B cell (primary cell): ENCODE measurements at regions not wholly inside any gene's neighbourhood (a gene's known extent, or its start where the extent isn't known, plus 50 kb on each side); places are given as distances from the start of the nearest gene placed in this dataset.

Experiments used
- ATAC-seq: fragments of 200-7000 bp; cut with Tn5 transposase; one replicate; pipeline ENCODE4 v1.10.0; 2021; ENCODE audit warnings: low read depth, mild to moderate bottlenecking, moderate number of reproducible peaks, moderate library complexity
- CTCF ChIA-PET: fragments of 350-600 bp; sonication (Branson Sonifier 250); formaldehyde crosslinking; loops from one replicate; lab custom pipeline; 2021; ENCODE audit warnings: antibody characterized with exemption, inconsistent platforms; lab: Charles Lee
- POLR2A ChIA-PET: fragments of 350-600 bp; sonication (Branson Sonifier 250); formaldehyde crosslinking; loops from one replicate; lab custom pipeline; 2021; ENCODE audit warnings: antibody characterized with exemption; lab: Charles Lee
- DNase-seq: peaks from one replicate; pipeline ENCODE4 v3.0.0; 2013
- H2AFZ ChIP-seq: 2 replicates; pipeline ENCODE4 v1.6.1; 2012; ENCODE audit warnings: mild to moderate bottlenecking, low read depth, low read length; ENCODE audit not compliant: insufficient read depth, poor library complexity, severe bottlenecking
- H3K27ac ChIP-seq, 2 donors: 1 replicate in 1 of 2; 2 replicates in 1 of 2; pipeline ENCODE4 v1.5.1; 2012 to 2013; ENCODE audit warnings: low read length in 2 of 2, mild to moderate bottlenecking in 2 of 2, moderate library complexity in 1 of 2
- H3K27me3 ChIP-seq, 4 experiments: fragments of 200-600 bp in 1 of 4; sonication (generic) in 1 of 4; replicated peaks in 1 of 4; 1 replicate in 2 of 4; 2 replicates in 2 of 4; pipeline versions ENCODE4 v1.6.1 to v1.7.0; 2013 to 2016; ENCODE audit warnings: low read length in 3 of 4, mild to moderate bottlenecking in 2 of 4, mixed read lengths in 1 of 4, moderate library complexity in 1 of 4; ENCODE audit not compliant: insufficient read depth in 4 of 4, control insufficient read depth in 3 of 4; ENCODE audit errors: control extremely low read depth in 1 of 4
- H3K36me3 ChIP-seq, 2 experiments: replicated peaks in 1 of 2; 1 replicate in 1 of 2; 2 replicates in 1 of 2; pipeline versions ENCODE4 v1.6.1 to v1.7.1; 2013; ENCODE audit warnings: low read length in 1 of 2; ENCODE audit not compliant: insufficient read depth in 2 of 2, control insufficient read depth in 1 of 2; ENCODE audit errors: control extremely low read depth in 1 of 2, extremely low read depth in 1 of 2
- H3K4me1 ChIP-seq, 2 donors: fragments of 200-600 bp in 1 of 2; sonication (generic) in 1 of 2; 1 replicate in 1 of 2; 2 replicates in 1 of 2; pipeline versions ENCODE4 v1.5.1 to v1.6.1; 2013 to 2017; ENCODE audit warnings: low read length in 2 of 2; ENCODE audit not compliant: control insufficient read depth in 2 of 2, insufficient read depth in 2 of 2
- H3K4me2 ChIP-seq: replicated peaks from 2 replicates; pipeline ENCODE3; 2012; ENCODE audit warnings: mild to moderate bottlenecking, low read depth, low read length; ENCODE audit not compliant: poor library complexity, severe bottlenecking
- H3K4me3 ChIP-seq, 5 experiments: fragments of 200-600 bp in 1 of 5; sonication (generic) in 1 of 5; 1 replicate in 3 of 5; 2 replicates in 2 of 5; pipeline versions ENCODE4 v1.5.1 to v1.7.0; 2011 to 2016; ENCODE audit warnings: low read length in 4 of 5, mild to moderate bottlenecking in 4 of 5, low read depth in 2 of 5, control low read depth in 1 of 5, moderate library complexity in 1 of 5; ENCODE audit not compliant: insufficient read depth in 1 of 5; ENCODE audit errors: control extremely low read depth in 1 of 5, extremely low read depth in 1 of 5
- H3K79me2 ChIP-seq: fragments of 200-600 bp; sonication (generic); one replicate; pipeline ENCODE4 v1.6.0; 2016; ENCODE audit warnings: low read length; ENCODE audit not compliant: control insufficient read depth, insufficient read depth
- H3K9ac ChIP-seq: fragments of 200-600 bp; sonication (generic); 2 replicates; pipeline ENCODE4 v1.6.1; 2017; ENCODE audit warnings: mild to moderate bottlenecking, low read length, moderate library complexity
- H3K9me3 ChIP-seq, 3 donors: one replicate each; pipeline versions ENCODE4 v1.6.1 to v1.7.1; 2013; ENCODE audit warnings: low read length in 2 of 3; ENCODE audit not compliant: control insufficient read depth in 2 of 3, insufficient read depth in 1 of 3; ENCODE audit errors: control extremely low read depth in 1 of 3
- H4K20me1 ChIP-seq: 2 replicates; pipeline ENCODE4 v1.6.0; 2012; ENCODE audit warnings: mild to moderate bottlenecking, low read length; ENCODE audit not compliant: insufficient read depth, control insufficient read depth, poor library complexity, severe bottlenecking
- H3K27ac Mint-ChIP-seq: one replicate; pipeline ENCODE4 v1.8.0; 2021; ENCODE audit warnings: mixed read lengths
- H3K27me3 Mint-ChIP-seq: one replicate; pipeline ENCODE4 v1.8.0; 2021; ENCODE audit warnings: mixed read lengths
- H3K4me1 Mint-ChIP-seq: one replicate; pipeline ENCODE4 v1.8.0; 2021; ENCODE audit warnings: mixed read lengths
- H3K4me3 Mint-ChIP-seq: one replicate; pipeline ENCODE4 v1.8.0; 2021; ENCODE audit warnings: mixed read lengths
- H3K9me3 Mint-ChIP-seq: one replicate; pipeline ENCODE4 v1.8.0; 2022; ENCODE audit warnings: mixed read lengths; ENCODE audit not compliant: insufficient read depth
- EZH2 ChIP-seq: IDR thresholded peaks from 2 replicates; pipeline ENCODE4 v1.6.1; 2012; ENCODE audit warnings: borderline replicate concordance, low read depth, mild to moderate bottlenecking, moderate library complexity, low read length; ENCODE audit not compliant: insufficient read depth, poor library complexity, severe bottlenecking
- WGBS: methylation state at CpG from one replicate; pipeline ENCODE4 v1.1.5; 2013; ENCODE audit warnings: missing lambda C conversion rate; ENCODE audit not compliant: insufficient coverage; 5-methylcytosine and 5-hydroxymethylcytosine counted together
- intact Hi-C: fragments of 100-400 bp; cut with micrococcal nuclease; formaldehyde crosslinking; loops from one replicate; pipeline ENCODE4 v1.10.0; 2022
- TF ChIP-seq, protein P1 (sequence below): fragments of 200-600 bp; IDR thresholded peaks from one replicate; pipeline ENCODE4 v1.8.0; 2022; ENCODE audit warnings: antibody characterized with exemption, mild to moderate bottlenecking

DNA sequence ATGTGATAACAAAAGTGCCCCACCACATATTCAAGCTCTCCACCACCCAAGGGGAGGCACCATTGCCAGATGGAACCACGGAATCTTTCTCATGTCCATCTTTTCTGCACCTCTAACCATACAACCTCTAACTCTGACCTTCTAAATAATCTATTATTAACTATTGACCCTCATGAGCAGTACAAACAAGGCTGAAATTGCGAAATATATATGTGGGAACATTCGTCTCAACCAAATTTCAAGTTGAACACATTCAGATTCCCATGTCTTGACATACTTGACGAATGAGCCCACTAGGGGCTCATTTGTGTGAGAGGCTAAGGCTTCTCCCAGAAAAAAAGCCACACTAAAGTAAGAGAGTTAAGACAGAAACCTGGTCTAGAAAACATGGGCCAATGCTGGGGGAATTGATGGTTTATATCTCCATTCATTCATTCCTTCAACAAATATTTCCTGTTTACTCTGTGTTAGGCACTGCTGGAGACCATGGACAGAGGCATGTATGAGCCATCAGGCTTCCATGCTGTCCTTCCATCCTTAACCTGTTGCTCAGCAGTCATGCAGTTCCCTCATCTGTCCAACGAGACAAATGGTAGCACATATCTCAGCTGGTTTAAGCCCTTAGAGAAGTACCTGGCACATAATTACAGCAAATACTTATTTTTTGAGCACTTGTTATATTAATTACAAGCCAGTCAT lies 130.4 kb downstream of the ESM1 start:
- ChIA-PET POLR2A (no interaction called here), CTCF (interaction anchor here (1.2 kb wide), 1 partner anchor 10 kb away, joined by 4 read pairs; no protein-coding TSS in a partner anchor)
- peaks cover 39% of the 10 kb centered on the region for H3K27me3 Mint-ChIP-seq
- H3K27ac Mint-ChIP-seq: no peak overlapping the region
- Histone ChIP-seq H2AFZ (no peak overlapping the region), H3K4me2 (no peak overlapping the region), H3K27ac (no peak overlapping the region), H3K4me3 (no peak overlapping the region), H3K4me1 (no peaks in the 10 kb centered on the region), H4K20me1 (no peaks in the 10 kb centered on the region), H3K27me3 (peaks cover 0 to 8% (median 7%) of the 10 kb centered on the region in 4 experiments), H3K9ac (no peak overlapping the region), H3K36me3 (no peaks in the 10 kb centered on the region), H3K9me3 (peaks cover 2 to 19% (median 9%) of the 10 kb centered on the region in 3 donors), H3K79me2 (no peaks in the 10 kb centered on the region)
- WGBS: 40% methylated on average over 1 of the region's 5 CpGs
- ATAC-seq: no peak
- TF ChIP-seq EZH2: no peak
- peaks cover 21% of the 10 kb centered on the region for H3K9me3 Mint-ChIP-seq
- H3K4me1 Mint-ChIP-seq: no peaks in the 10 kb centered on the region
- no peak for DNase-seq
- intact Hi-C loops: no loop called here
- no peak overlapping the region for H3K4me3 Mint-ChIP-seq

GRCh38 chr5:54852007-54852406 lies 133.4 kb downstream of the ESM1 start:
- intact Hi-C loops: no loop called here
- Mint-ChIP-seq H3K9me3 (peaks cover 6% of the 10 kb centered on the region), H3K4me3 (no peak overlapping the region), H3K27me3 (peaks cover 37% of the 10 kb centered on the region), H3K27ac (no peak overlapping the region), H3K4me1 (no peaks in the 10 kb centered on the region)
- Histone ChIP-seq H3K79me2 (no peaks in the 10 kb centered on the region), H3K36me3 (no peaks in the 10 kb centered on the region), H3K4me2 (no peak overlapping the region), H4K20me1 (no peaks in the 10 kb centered on the region), H3K9ac (no peak overlapping the region), H3K27ac (no peak overlapping the region), H3K4me3 (no peak overlapping the region), H2AFZ (no peak overlapping the region), H3K4me1 (no peaks in the 10 kb centered on the region), H3K27me3 (peaks cover 0 to 8% (median 7%) of the 10 kb centered on the region in 4 experiments), H3K9me3 (peaks cover 0 to 6% (median 0%) of the 10 kb centered on the region in 3 donors)
- WGBS: no CpG with 5 or more reads among the region's 3 CpGs
- ATAC-seq: no peak
- POLR2A ChIA-PET: no interaction called here
- TF ChIP-seq, protein P1, sequence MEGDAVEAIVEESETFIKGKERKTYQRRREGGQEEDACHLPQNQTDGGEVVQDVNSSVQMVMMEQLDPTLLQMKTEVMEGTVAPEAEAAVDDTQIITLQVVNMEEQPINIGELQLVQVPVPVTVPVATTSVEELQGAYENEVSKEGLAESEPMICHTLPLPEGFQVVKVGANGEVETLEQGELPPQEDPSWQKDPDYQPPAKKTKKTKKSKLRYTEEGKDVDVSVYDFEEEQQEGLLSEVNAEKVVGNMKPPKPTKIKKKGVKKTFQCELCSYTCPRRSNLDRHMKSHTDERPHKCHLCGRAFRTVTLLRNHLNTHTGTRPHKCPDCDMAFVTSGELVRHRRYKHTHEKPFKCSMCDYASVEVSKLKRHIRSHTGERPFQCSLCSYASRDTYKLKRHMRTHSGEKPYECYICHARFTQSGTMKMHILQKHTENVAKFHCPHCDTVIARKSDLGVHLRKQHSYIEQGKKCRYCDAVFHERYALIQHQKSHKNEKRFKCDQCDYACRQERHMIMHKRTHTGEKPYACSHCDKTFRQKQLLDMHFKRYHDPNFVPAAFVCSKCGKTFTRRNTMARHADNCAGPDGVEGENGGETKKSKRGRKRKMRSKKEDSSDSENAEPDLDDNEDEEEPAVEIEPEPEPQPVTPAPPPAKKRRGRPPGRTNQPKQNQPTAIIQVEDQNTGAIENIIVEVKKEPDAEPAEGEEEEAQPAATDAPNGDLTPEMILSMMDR: no peak
- TF ChIP-seq EZH2: no peak
- CTCF ChIA-PET: interaction anchor here (1.6 to 2.2 kb wide), 2 partner anchors 15 to 334 kb away, joined by 11 to 17 read pairs; partner anchors contain the start of gene SNX18
- DNase-seq: no peak
